Fibroblast of lung (primary cell): ENCODE measurements at regions not wholly inside any gene's neighbourhood (a gene's known extent, or its start where the extent isn't known, plus 50 kb on each side); places are given as distances from the start of the nearest gene placed in this dataset.

ENCODE experiments used
- DNase-seq, 2 donors: peaks; one replicate each; pipeline versions ENCODE4 v3.0.0 to v3.0.0-alpha.2; 2010; ENCODE audit warnings: low read depth in 2 of 2
- H2AFZ ChIP-seq: 2 replicates; pipeline ENCODE4 v1.5.1; 2012; ENCODE audit warnings: low read length, control low read depth, inconsistent platforms
- H3K27ac ChIP-seq: 2 replicates; pipeline ENCODE4 v1.5.1; 2011; ENCODE audit warnings: low read length, control low read depth; ENCODE audit not compliant: insufficient read depth
- H3K27me3 ChIP-seq: 2 replicates; pipeline ENCODE4 v1.5.1; 2011; ENCODE audit warnings: mild to moderate bottlenecking, low read length; ENCODE audit not compliant: control insufficient read depth, insufficient read depth
- H3K36me3 ChIP-seq: 2 replicates; pipeline ENCODE4 v1.5.1; 2011; ENCODE audit warnings: low read length; ENCODE audit not compliant: control insufficient read depth, insufficient read depth
- H3K4me1 ChIP-seq: 2 replicates; pipeline ENCODE4 v1.5.1; 2011; ENCODE audit warnings: low read length; ENCODE audit not compliant: control insufficient read depth, insufficient read depth; ENCODE audit errors: extremely low read depth
- H3K4me2 ChIP-seq: 2 replicates; pipeline ENCODE4 v1.5.1; 2011; ENCODE audit warnings: low read length, control low read depth; ENCODE audit not compliant: insufficient read depth; ENCODE audit errors: extremely low read depth
- H3K4me3 ChIP-seq, 4 experiments: fragments of 200-600 bp in 1 of 4; sonication (generic) in 1 of 4; replicated peaks in 1 of 4; 2 replicates each; pipeline ENCODE4 v1.5.1; 2011 to 2016; ENCODE audit warnings: low read length in 4 of 4, low read depth in 3 of 4, mild to moderate bottlenecking in 3 of 4, control low read depth in 2 of 4, inconsistent platforms in 1 of 4, mixed read lengths in 1 of 4; ENCODE audit not compliant: insufficient read depth in 1 of 4; ENCODE audit errors: control extremely low read depth in 1 of 4
- H3K79me2 ChIP-seq: 2 replicates; pipeline ENCODE4 v1.5.1; 2012; ENCODE audit warnings: mild to moderate bottlenecking, low read length, inconsistent platforms; ENCODE audit not compliant: control insufficient read depth, insufficient read depth
- H3K9ac ChIP-seq: 2 replicates; pipeline ENCODE4 v1.5.1; 2011; ENCODE audit warnings: mild to moderate bottlenecking, low read length, control low read depth; ENCODE audit not compliant: insufficient read depth
- H3K9me3 ChIP-seq: 2 replicates; pipeline ENCODE4 v1.5.1; 2012; ENCODE audit warnings: low read depth, low read length; ENCODE audit not compliant: control insufficient read depth, insufficient read depth
- H4K20me1 ChIP-seq: 2 replicates; pipeline ENCODE4 v1.5.1; 2011; ENCODE audit warnings: low read length; ENCODE audit not compliant: control insufficient read depth, insufficient read depth; ENCODE audit errors: extremely low read depth
- EZH2 ChIP-seq: IDR thresholded peaks from 2 replicates; pipeline ENCODE4 v1.5.1; 2012; ENCODE audit warnings: low read length, control low read depth, mild to moderate bottlenecking; ENCODE audit errors: missing control alignments
- TF ChIP-seq, protein P1 (sequence below), 2 donors: IDR thresholded peaks in 1 of 2; conservative IDR thresholded peaks in 1 of 2; 1 replicate in 1 of 2; 2 replicates in 1 of 2; pipeline ENCODE4 v1.5.1; 2011 to 2012; ENCODE audit warnings: low read length in 2 of 2, control low read depth in 1 of 2, inconsistent platforms in 1 of 2, low read depth in 1 of 2, mild to moderate bottlenecking in 1 of 2

DNA sequence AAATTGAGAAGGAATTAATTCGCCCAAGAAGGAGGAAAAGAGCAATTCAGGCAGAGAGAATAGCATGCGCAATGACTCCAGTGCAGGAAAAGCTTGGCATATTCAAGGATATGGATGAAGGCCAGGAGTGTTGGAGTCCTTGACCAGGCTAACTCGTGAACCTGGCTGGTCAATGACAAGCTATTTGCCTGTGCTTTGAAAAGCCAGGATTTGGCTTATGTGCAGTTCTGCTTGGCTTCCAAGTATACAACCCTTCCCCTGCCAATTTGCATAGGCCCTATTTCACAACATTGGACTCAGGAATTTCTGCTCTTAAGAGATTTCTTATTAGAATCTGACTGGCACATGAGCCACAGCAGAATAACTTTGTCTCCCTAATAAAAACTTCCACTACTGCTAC, 72.3 kb upstream of the SP8 start:
- Histone ChIP-seq H3K4me3 (no peak overlapping the region), H3K27ac (no peak overlapping the region), H2AFZ (no peak overlapping the region), H3K4me1 (no peaks in the 10 kb centered on the region), H4K20me1 (no peaks in the 10 kb centered on the region), H3K9me3 (no peaks in the 10 kb centered on the region), H3K79me2 (no peaks in the 10 kb centered on the region), H3K36me3 (no peaks in the 10 kb centered on the region), H3K4me2 (no peak overlapping the region), H3K27me3 (no peaks in the 10 kb centered on the region), H3K9ac (no peak overlapping the region)
- no peak for DNase-seq
- TF ChIP-seq, protein P1, sequence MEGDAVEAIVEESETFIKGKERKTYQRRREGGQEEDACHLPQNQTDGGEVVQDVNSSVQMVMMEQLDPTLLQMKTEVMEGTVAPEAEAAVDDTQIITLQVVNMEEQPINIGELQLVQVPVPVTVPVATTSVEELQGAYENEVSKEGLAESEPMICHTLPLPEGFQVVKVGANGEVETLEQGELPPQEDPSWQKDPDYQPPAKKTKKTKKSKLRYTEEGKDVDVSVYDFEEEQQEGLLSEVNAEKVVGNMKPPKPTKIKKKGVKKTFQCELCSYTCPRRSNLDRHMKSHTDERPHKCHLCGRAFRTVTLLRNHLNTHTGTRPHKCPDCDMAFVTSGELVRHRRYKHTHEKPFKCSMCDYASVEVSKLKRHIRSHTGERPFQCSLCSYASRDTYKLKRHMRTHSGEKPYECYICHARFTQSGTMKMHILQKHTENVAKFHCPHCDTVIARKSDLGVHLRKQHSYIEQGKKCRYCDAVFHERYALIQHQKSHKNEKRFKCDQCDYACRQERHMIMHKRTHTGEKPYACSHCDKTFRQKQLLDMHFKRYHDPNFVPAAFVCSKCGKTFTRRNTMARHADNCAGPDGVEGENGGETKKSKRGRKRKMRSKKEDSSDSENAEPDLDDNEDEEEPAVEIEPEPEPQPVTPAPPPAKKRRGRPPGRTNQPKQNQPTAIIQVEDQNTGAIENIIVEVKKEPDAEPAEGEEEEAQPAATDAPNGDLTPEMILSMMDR (conservative IDR thresholded peaks at IDR 0.05 in 1 of 2, IDR thresholded peaks at IDR 0.05 in 1 of 2; ENCODE audit: low read depth in 1 of 2, low read length in 2 of 2): no peak
- no peak for TF ChIP-seq EZH2

DNA sequence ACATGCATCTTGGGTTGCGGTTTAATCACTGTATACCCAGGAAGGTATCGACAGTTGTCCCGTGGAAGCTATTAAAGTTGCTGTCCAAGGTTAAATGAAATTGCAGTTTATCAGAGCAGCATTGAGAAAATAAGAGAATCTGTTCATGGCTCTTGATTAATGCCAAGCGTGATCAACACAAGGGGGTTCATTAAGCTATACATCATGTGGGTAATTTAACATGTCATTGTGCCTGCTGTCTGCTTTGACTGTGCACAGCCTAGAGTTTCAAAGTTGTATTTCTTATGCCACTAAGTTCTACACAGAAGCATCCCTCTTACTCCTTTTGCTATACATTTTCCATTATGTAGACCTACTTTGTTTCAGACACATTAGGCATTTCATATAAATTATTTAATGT, 74.8 kb upstream of the SP8 start:
- no peak overlapping the region for H2AFZ ChIP-seq
- TF ChIP-seq, protein P1 (conservative IDR thresholded peaks at IDR 0.05 in 1 of 2, IDR thresholded peaks at IDR 0.05 in 1 of 2; ENCODE audit: low read depth in 1 of 2, low read length in 2 of 2): no peak
- TF ChIP-seq EZH2: no peak

DNA sequence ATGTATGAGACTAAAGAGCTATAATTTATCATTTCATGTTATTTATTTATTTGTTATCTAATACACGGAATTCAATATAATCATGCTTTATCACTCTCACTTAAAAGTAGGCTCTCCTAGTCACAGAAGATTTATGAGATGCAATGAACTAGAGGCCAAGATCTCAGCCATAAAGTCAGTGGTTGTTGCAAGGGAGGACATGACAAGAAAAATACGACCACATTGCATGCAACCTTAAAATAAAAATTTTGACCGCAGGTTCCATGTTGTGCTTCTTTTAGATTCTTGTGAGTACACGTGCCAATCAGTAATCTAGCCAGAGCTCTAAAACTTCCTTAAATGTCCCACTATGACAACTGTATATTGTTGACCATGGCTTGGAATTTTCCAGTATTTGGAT, 75.9 kb upstream of the SP8 start:
- no peaks in the 10 kb centered on the region for H3K36me3 ChIP-seq
- H3K27me3 ChIP-seq: no peaks in the 10 kb centered on the region
- no peak overlapping the region for H2AFZ ChIP-seq
- DNase-seq: no peak
- H3K9me3 ChIP-seq: no peaks in the 10 kb centered on the region
- no peak overlapping the region for H3K4me3 ChIP-seq
- H4K20me1 ChIP-seq: no peaks in the 10 kb centered on the region
- TF ChIP-seq, protein P1 (conservative IDR thresholded peaks at IDR 0.05 in 1 of 2, IDR thresholded peaks at IDR 0.05 in 1 of 2; ENCODE audit: low read depth in 1 of 2, low read length in 2 of 2): no peak
- TF ChIP-seq EZH2: no peak
- H3K4me1 ChIP-seq: no peaks in the 10 kb centered on the region
- H3K79me2 ChIP-seq: no peaks in the 10 kb centered on the region
- H3K9ac ChIP-seq: no peak overlapping the region
- H3K27ac ChIP-seq: no peak overlapping the region
- H3K4me2 ChIP-seq: no peak overlapping the region

More for the DNA sequence above, 74.8 kb upstream of the SP8 start:
- Histone ChIP-seq H3K4me1 (no peaks in the 10 kb centered on the region), H3K9ac (no peak overlapping the region), H3K9me3 (no peaks in the 10 kb centered on the region), H3K4me2 (no peak overlapping the region), H3K79me2 (no peaks in the 10 kb centered on the region), H3K27ac (no peak overlapping the region), H3K27me3 (no peaks in the 10 kb centered on the region), H3K4me3 (no peak overlapping the region), H4K20me1 (no peaks in the 10 kb centered on the region), H3K36me3 (no peaks in the 10 kb centered on the region)
- DNase-seq: no peak
